ENCODE measurements at regions not wholly inside any gene's neighbourhood (a gene's known extent, or its start where the extent isn't known, plus 50 kb on each side); places are given as distances from the start of the nearest gene placed in this dataset.

DNA sequence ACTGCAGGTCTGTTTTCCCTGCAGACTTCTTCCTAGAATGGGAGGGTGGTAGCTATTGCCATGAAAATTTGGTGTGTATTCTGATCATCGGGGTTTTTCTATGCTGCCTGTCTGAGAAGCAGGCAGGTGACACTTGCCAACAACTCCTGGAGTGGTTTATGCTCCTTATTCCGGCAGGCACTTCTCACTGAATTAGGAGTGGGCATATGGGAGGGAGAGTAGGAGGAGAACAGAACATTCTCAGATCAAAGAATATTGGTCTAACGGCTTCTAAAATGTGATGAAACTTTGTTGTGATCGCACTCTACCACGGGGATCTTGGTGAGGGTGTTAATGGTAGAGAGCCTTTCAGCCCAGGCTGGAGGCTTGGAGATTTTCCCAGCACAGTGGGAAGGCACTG, 480.8 kb downstream of the PLCL1 start:
- TF ChIP-seq, protein P1, sequence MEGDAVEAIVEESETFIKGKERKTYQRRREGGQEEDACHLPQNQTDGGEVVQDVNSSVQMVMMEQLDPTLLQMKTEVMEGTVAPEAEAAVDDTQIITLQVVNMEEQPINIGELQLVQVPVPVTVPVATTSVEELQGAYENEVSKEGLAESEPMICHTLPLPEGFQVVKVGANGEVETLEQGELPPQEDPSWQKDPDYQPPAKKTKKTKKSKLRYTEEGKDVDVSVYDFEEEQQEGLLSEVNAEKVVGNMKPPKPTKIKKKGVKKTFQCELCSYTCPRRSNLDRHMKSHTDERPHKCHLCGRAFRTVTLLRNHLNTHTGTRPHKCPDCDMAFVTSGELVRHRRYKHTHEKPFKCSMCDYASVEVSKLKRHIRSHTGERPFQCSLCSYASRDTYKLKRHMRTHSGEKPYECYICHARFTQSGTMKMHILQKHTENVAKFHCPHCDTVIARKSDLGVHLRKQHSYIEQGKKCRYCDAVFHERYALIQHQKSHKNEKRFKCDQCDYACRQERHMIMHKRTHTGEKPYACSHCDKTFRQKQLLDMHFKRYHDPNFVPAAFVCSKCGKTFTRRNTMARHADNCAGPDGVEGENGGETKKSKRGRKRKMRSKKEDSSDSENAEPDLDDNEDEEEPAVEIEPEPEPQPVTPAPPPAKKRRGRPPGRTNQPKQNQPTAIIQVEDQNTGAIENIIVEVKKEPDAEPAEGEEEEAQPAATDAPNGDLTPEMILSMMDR (IDR thresholded peaks at IDR 0.05; ENCODE audit: low read length): no peak
- TF ChIP-seq EZH2phosphoT487 (IDR thresholded peaks at IDR 0.05; ENCODE audit: low read length): no peak
